HG03521 (cell line): ENCODE measurements at regions not wholly inside any gene's neighbourhood (a gene's known extent, or its start where the extent isn't known, plus 50 kb on each side); places are given as distances from the start of the nearest gene placed in this dataset.
"Not testable (repeated sequence)": the region's sequence is repeated elsewhere in the genome, so short reads cannot be mapped to it uniquely, and the experiment has no call there.

Experiments used
- ATAC-seq: cut with Tn5 transposase; IDR thresholded peaks from one replicate; pipeline ENCODE4 v1.9.1; 2021; ENCODE audit warnings: mild to moderate bottlenecking, moderate library complexity; ENCODE audit not compliant: unreplicated experiment

DNA sequence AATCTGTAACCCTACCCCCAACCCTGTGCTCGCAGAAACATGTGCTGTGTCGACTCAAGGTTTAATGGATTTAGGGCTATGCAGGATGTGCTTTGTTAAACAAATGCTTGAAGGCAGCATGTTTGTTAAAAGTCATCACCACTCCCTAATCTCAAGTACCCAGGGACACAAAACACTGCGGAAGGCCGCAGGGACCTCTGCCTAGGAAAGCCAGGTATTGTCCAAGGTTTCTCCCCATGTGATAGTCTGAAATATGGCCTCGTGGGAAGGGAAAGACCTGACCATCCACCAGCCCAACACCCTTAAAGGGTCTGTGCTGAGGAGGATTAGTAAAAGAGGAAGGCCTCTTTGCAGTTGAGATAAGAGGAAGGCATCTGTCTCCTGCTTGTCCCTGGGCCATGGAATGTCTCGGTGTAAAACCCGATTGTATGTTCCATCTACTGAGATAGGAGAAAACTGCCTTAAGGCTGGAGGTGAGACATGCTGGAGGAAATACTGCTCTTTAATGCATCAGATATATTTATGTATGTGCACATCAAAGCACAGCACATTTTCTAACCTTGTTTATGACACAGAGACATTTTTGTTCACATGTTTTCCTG, 94.4 kb downstream of the LSM3 start:
- ATAC-seq: not testable (repeated sequence)

DNA sequence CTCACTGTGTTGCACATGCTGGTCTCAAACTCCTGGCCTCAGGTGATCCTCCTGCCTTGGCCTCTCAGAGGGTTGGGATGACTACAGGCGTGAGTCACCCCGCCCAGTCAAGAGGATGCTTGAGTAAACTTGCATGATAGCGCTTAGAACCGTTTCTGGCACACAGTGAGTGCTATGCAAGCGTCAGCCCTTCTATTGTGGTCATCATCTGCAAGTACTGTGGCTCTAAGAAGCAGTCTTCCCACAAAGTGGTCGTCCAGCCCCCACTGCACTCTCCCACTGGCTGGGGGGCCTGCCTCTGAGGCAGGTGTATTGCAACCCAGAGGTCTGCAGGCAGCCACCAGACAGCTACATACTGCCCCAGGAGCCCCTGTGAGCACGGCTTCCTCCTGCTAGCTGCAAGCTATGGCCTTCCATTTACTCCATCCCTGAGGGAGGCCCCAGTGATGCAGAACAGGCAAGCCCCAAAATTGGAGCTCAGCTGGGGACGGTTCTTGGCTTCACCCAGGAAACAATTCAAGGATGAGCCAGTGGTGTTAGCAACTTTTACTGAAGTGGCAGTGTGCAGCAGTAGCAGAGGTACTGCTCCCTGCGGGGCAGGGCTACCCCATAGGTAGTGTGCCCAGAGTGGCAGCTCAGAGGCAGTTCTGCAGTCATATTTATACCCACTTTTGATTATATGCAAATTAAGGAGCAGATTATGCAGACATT, 95.4 kb downstream of the LSM3 start:
- ATAC-seq: no peak

DNA sequence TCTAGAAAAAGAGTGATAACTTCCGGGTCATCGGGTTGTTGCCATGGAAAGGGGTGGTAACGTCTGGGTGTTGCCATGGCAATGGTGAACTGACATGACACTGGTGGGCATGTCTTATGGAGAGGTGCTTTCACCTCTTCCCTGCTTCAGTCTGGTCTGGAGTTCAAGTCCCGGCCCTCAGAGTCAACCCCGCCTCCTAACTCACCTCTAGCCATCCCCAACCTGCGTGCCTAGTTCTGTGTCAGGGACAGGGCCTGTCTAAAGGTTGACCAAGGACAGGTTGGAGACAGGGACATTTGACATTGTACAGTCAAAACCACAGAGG, 96.0 kb downstream of the LSM3 start:
- no peak for ATAC-seq

DNA sequence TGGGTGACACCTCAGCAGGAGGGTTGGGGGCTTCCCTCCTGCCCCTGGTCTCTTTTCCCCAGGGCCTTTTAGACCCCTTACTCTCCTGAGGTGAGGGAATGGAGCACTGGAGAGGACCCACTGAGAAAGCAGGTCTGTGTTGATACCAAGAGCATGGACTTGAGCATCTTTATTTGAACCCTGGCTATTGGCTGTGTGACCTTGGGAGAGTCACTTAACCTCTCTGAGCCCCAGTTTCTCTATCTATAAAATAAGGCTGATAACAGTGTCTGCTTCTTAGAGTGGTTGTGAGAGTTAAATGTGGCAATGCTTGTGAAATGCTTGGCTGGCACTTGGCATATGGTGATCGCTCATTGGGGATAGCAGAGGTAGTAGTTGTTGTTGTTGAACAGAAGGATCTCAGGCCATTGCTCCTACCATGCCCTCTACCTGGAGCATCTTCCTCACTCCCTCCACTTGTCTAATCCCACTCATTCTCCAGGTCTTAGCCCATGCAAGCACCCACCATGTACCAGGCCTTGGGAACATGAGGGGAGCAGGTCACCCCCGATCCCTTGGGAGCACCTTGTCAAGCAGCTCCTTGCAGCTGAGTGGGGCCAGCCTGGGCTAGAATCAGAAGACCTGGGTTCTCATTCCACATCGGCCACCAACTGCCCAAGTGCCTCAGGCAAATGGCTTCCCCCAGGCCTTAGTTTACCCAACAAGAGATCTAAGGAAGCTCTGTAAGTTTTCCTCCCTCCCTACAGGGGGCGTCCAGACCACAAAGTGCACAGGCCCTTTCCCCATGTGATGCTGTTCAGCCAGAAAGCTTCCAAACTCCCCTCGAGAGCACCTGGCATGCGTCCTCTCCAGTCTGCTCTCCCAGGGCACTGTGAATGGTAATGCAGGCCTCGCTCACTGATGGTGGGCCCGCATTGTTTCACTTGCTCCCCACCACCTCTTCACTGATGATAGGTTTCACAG, 96.7 kb downstream of the LSM3 start:
- no peak for ATAC-seq

DNA sequence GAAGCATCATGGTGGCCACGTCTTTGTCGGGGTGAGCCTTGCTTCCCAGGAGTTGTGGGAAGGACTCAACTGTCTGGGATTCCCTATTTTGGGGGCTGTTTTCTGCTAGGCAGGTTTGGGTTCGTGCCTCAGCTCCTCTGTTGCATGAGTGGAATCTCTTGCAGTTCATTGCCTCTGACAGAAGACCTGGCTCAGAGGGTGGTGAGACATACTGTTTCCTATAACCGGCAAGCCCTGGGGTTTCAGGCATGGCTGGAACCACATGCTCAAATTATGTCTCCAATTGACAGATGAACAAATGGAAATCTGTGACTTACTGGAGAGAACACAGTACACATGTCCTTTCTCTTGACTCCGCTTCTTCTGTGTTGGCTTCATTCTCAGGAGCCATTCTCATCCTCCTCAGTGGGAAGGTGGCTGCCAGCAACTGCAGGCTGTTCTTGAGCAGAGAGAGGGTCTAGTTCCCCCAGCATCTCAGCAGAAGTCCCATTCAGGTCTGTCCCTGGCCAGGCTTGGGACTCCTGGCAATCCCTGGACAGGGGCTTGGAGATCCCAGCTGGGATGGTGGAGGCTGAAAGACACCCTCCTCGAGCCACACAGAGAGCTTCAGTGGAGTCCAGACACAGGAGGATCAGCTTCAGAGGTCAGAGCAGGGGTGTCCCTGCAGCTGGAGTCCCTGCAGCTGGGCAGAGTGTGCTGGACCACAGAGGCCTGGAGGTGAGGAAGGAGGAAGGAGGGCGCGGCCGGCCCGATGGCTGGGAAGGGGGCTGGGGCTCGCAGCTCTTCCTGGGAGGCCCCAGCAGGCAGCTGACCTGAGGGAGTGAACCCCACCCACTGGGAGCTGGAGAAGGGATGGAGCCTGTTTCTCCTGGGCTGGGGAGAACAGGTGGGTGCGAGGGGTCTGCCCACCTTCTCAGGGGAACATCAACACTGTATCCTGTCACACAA, 97.6 kb downstream of the LSM3 start:
- no peak for ATAC-seq

DNA sequence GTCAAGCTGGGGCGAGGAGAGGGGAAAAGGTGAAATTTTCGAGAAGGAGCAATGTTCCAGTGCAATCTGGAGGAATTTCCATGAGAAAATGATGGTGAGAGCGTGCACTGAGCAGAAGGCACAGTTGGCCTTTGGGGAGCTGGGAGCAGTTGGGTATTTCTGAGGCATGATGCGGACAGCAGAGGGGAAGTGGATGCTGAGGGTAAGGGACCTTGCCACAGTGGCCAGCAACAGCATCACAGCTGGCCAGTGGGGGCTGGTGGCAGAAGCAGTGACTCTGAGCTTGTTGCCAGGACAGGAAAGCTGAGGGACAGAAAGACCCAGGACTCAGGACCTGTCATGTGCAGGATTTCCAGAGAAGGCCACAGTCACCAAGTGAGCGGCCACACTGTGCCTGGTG, 98.9 kb downstream of the LSM3 start:
- ATAC-seq: no peak

DNA sequence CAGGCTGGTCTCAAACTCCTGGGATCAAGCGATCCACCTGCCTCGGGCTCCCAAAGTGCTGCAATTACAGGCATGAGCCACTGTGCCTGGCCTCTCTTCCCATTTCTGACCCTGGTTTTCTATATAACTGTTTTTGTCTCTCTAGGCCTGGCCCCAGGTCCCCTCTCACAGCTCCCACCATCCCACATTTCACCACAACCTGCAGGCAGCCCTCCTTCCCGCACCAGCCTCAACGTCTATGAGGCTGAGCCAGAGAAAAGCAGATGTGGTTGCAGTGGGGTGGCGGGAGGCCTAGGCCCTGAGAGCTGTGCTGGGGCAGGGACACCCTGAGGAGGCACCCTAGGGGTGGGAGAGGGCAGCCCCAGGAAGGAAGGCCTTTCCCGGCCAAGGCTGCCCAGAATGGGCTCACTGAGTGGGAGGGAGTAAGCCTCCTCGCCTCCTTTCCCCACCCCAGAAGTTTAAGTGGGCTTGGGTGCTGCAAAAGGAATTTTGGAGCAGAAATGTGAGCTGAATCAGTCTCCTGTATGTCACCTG, 99.7 kb downstream of the LSM3 start:
- ATAC-seq: no peak

DNA sequence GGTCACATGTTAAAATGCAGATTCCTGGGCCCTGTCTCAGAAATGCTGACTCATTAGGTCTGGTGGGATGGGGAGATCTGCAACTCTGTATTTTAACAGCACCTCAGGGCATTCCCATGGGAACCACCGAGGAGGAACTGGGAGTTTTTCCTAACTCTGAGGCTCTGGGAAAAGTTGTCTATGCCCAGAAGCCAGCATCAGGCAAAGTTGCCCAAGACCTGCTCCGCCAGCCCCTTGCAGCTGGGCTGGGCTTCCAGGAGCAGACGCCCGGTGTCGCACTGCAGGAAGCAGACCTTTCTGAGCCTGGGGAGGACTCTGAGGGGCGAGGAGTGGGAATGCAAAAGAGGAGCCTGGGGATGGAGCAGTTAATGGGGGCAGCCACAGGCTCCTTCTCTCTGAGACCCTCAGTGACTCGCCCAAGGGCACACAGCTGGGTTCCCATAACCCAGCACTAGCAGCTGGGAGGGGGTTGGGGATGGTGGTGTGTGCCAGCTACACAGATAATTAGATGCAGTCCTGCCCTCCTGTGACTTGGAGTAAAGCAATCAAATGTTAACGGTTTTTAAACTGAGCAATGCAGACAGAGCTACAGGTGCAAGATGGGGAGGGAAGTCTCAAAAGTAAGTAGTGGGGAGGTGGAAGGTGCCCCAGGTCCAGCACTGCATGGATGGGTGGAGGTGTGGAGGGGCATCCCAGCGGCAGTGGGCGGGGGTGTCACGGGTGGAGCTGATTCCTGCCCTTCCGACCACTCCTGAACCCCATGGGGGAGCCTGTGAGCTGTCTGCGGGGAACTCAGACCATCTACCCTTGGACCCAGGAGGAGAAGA, 100.4 kb downstream of the LSM3 start:
- no peak for ATAC-seq

DNA sequence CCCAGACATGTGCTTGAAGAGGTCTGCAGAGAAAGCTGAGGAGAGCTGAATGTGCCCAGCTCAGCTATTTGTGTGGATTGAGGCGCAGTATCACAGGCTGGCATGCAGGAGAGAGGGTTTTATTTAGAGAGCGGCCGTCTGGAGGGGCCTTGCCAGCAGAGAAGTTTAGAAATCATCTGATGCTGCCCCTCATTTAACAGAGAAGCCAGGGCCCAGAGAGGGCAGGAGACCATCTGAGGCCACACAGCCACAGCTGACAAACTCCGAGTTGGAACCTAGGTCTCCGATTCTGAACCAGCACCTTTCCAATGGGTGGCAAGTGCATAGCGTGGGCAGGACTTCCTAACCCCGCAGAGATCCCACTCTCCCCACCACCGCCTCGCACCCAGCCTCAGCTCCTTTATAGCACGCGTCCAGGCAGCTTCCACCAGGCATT, 101.0 kb downstream of the LSM3 start:
- no peak for ATAC-seq

DNA sequence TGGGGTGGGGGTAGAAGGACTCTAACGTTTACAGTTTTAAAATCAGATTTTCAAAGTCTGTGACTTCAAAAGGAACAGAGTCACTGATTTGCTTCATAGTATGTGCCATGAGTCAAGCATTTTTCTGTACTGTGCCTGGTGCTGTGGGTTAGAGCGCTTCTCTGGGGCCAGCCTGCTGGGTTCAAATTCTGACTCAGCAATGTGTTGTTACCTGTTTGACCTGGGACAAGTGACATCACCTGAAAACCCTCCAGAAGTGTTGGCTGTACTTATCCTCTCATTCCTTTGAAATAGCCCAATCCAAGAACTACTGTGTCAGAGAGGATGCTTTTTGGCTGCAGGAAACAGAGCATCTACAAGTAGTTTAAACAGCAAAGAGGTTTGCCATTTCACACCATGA, 101.7 kb downstream of the LSM3 start:
- no peak for ATAC-seq

DNA sequence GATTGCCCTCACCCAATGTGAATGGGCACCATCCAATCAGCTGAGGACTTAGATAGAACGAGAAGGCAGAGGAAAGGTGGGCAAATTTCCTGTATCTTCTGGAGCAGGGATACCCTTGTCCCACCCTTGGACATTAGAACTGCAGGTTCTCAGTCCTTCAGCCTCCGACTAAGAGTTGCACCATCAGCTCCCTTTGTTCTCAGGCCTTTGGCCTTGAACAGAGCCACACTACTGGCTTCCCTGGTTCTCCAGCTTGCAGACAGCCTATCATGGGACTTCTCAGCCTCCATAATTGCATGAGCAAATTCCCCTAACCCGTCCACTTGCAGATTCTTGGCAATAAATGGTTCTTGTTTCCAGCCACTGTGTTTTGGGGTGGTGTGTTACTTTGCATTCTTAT, 102.4 kb downstream of the LSM3 start:
- no peak for ATAC-seq

DNA sequence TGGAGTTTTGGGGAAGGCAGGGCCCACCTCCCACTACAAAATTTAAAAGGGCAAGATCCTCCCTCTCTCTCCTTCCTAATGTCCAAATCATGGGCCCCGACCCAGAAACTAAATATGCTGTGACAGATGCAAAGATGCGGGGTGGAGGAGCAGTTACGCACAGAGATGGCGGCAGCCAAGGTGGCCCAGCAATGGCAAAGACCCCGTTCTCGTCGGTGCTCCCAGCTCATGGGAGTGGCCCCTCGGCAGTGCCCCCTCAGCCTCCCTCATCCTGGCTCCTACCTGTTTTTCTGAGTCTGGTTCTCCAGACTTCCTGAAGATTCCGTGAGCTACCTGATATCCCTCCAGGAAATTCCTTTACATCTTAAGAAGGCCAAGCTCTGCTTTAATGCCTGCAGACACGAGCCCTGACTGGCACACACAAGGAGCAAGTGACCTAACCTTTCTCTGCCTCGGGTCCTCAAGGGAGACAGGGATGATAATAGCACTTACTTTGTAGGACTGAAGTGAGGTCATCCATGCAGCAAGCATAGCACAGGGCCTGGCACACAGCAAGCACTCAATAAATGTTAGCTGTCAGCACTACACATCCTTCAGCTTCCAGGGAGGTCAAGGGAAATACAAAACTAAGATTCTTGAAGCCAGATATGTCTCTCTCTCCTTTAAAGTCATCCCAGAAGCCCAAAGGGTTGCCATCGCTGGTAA, 103.5 kb downstream of the LSM3 start:
- no peak for ATAC-seq

DNA sequence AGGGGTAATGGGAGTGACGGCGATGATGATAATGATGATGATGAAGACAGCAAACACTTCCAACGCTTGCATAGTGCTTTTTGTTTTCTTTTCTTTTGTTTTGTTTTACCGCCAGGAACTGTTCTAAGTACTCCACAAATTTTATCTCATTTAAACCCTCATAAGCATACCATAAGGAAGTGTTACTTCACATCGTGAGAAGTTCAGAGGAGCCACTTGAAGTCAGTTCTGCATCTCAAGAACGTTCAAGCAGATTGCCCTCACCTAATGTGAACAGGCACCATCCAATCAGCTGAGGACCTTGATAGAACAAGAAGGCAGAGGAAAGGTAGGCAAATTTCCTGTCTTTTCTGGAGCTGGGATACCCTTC, 104.1 kb downstream of the LSM3 start:
- no peak for ATAC-seq

DNA sequence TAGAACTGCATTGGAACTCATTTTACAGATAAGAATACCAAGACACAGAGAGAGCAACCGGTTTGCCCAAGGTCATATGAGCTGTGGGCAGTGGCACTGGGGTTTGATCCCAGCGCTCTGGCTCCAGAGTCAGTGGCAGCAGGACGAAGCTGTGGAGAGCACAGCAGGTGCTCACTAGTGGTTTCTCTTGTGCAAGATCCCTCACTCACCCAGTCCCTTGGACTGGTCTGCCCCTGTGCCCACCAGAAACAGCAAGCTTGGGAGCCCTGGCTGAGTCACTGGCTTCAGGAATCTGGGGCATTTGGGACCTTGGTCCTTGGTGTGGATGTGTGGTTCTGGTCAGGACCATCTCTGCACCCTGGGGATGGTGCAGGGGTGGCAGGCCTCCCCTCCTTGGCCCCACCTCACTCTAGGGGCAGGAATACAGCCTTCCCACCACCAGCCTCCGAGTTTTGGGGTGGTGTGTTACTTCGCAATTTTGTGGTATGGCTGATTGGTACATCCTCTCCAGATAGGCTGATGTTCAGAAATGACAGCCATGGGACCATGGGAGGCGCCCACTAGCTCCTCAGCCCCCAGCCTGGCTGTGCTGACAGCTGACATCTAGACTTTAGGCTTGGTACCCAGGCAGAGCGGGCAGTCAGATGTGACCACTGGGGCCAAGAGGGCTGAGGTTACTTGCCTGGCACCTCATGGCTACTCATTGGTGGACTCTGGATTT, 104.6 kb downstream of the LSM3 start:
- ATAC-seq: no peak

DNA sequence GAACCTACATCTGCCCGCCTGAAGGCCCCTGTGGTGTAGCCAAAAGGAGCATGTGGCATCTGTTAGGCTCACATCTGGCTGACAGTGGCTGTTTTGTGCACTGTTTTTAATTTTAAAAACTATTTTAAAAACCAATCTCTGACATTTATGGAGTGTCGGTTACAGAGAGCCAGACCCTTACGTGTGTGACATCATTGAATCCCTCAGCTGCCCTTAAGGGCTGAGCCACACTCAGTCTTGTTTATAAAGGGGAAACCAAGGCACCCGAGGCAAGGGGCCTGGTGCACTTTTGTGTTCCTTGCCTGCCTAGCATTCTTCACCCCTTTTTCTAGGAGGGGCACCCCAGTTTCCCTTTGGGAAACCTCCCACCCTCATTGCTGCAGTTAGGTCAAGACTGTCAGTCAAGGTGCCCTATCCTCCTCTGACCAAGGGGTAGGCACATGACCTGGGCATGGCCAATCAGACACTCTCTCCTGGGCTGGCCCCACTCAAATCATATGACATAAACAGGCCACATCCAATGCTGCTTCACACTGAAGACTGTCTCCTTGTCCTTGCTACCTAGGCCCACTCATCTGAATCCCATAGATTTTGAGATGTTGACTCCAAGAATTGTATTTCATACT, 105.3 kb downstream of the LSM3 start:
- no peak for ATAC-seq

DNA sequence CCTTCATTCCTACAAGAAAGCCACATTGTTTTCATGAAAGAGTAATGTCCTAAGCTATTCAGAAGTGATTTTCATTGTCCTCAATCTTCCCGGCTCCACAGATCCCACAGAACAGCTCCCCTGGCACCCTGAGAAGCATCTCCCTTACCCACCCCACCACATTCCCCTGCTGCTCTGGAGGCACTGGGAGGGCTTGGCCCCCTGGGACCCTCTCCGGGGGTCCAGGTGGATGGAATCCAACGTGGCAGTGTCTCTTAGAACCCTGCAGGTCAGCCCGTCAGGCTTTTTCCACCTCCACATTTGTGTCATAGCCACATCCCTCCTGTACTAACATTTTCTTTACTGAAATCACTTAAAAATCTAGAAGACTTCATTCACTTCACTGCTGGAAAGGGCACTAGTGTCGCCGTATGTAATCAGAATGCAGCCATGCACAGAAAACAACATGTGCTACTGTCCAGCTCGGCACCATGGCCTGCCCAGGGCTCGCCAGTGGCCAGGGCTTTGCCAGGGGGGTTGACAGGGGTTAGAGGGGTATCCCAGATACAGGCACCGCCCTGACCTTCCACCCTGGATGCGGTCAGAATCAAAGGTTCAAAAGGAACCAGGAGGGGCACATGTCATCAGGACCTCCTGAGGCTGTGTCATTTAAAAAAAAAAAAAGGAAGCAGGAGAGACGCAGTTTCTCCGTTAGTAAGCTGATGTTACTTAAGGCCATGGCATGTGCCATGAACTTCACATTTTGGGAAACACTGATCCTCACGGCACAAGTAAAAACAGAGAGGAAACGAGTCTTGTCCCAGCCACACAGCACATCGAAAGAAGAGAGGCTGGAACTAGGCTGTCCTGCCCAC, 106.3 kb downstream of the LSM3 start:
- ATAC-seq: no peak

DNA sequence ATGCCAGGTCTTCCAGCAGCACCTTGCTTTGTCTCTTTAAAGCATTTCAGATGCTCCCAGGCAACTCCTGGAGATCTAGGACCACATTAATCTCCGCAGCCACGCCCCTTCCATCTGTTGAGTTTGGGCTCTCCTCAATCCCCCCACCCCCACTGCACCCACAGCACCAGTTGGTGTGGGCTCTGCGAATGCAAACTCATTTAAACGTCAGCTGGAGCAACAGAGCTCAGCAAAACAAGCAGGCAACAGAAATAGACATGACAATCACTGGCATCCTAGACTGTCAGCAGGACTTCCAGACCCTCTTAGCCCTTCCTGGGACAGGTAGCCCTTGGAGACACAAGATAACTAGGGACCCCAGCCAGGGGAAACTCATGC, 106.9 kb downstream of the LSM3 start:
- no peak for ATAC-seq
